Mucosa of stomach (tissue), 1 donor: ENCODE measurements at regions not wholly inside any gene's neighbourhood (a gene's known extent, or its start where the extent isn't known, plus 50 kb on each side); places are given as distances from the start of the nearest gene placed in this dataset.

ENCODE experiments used
- H3K27me3 ChIP-seq: one replicate; pipeline ENCODE4 v1.7.0; 2013; ENCODE audit warnings: mild to moderate bottlenecking, low read length; ENCODE audit not compliant: control insufficient read depth, insufficient read depth
- H3K36me3 ChIP-seq: one replicate; pipeline ENCODE4 v1.7.0; 2013; ENCODE audit warnings: low read length; ENCODE audit not compliant: control insufficient read depth, insufficient read depth
- H3K4me1 ChIP-seq: one replicate; pipeline ENCODE4 v1.7.0; 2013; ENCODE audit warnings: mild to moderate bottlenecking, low read length; ENCODE audit not compliant: control insufficient read depth, insufficient read depth
- H3K4me3 ChIP-seq: one replicate; pipeline ENCODE4 v1.7.0; 2013; ENCODE audit warnings: low read length
- H3K9ac ChIP-seq: one replicate; pipeline ENCODE4 v1.7.0; 2013; ENCODE audit warnings: mild to moderate bottlenecking, low read length, moderate library complexity
- H3K9me3 ChIP-seq: one replicate; pipeline ENCODE4 v1.7.0; 2013; ENCODE audit warnings: mild to moderate bottlenecking, low read length, moderate library complexity; ENCODE audit not compliant: control insufficient read depth
- donor health status: Pancreatic carcinoma.

DNA sequence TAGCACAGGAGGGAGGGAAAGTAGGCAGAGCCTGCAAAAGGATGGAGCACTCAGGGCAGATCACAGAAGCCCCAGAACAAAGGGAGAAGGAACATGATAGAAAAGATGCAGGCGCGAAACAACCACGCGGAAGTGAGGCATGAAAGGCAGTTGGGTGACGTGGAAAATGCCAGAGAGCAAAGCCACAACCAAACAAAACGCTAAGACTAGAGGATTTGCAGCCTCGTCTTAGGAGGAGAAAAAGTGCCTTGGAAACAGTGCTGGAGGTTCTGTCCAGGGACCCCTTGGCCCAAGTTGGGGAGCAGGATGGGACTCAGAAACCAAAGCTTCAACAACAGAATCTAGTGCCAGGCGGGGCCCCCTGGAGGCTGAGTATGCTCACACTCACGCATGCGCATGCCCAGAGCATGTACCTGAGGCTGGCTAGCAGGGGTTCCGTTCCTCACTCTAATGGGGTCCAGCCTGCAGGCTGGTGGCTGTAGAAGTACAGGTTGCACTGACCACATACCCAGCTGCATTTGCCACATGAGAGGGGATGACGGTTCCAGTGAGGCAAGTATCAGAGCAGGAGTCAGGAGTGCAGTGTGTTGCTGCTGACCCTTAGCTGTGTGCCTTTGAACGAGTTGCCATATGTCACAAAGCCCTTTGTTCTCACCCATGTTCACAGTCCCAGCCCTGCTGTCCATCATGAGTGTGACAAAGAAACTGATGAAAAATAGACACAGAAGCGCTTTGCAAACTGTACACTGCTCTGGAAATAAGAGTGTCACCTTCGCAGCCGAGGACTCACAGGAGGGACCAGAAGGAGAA, 568.6 kb upstream of the CADM1 start:
- Histone ChIP-seq H3K36me3 (no peaks in the 10 kb centered on the region), H3K9me3 (no peaks in the 10 kb centered on the region), H3K4me1 (no peaks in the 10 kb centered on the region), H3K4me3 (no peak overlapping the region), H3K27me3 (no peaks in the 10 kb centered on the region), H3K9ac (no peak overlapping the region)

GRCh38 chr11:116072133-116072532, 567.9 kb upstream of the CADM1 start:
- H3K36me3 ChIP-seq: no peaks in the 10 kb centered on the region
- no peak overlapping the region for H3K4me3 ChIP-seq
- no peaks in the 10 kb centered on the region for H3K4me1 ChIP-seq
- H3K27me3 ChIP-seq: no peaks in the 10 kb centered on the region
- H3K9ac ChIP-seq: no peak overlapping the region
- H3K9me3 ChIP-seq: no peaks in the 10 kb centered on the region

GRCh38 chr11:116071241-116071640, 567.0 kb upstream of the CADM1 start:
- H3K4me3 ChIP-seq: no peak overlapping the region
- no peaks in the 10 kb centered on the region for H3K9me3 ChIP-seq
- no peaks in the 10 kb centered on the region for H3K36me3 ChIP-seq
- no peaks in the 10 kb centered on the region for H3K4me1 ChIP-seq
- H3K9ac ChIP-seq: no peak overlapping the region
- H3K27me3 ChIP-seq: no peaks in the 10 kb centered on the region

DNA sequence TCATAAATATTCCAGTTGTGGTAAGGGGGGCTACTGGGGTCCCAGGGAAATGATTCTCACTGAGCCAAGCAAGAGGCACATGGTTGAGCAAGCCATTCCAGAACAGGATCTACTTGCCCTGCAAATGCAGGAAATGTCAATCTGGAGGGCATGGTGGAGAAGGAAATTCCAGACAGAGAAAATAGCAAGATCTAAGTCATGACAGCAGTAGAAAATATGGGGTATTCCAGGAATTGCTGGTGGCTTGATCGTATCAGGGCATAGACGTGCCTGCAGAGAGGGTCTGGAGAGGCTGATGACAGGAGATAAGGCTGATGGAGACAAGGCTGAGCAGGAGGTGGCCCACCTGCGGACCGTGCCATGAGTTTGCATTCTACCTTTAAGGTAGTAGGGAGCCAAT, 566.3 kb upstream of the CADM1 start:
- no peaks in the 10 kb centered on the region for H3K36me3 ChIP-seq
- no peak overlapping the region for H3K4me3 ChIP-seq
- H3K9me3 ChIP-seq: no peaks in the 10 kb centered on the region
- H3K27me3 ChIP-seq: no peaks in the 10 kb centered on the region
- H3K9ac ChIP-seq: no peak overlapping the region
- no peaks in the 10 kb centered on the region for H3K4me1 ChIP-seq

DNA sequence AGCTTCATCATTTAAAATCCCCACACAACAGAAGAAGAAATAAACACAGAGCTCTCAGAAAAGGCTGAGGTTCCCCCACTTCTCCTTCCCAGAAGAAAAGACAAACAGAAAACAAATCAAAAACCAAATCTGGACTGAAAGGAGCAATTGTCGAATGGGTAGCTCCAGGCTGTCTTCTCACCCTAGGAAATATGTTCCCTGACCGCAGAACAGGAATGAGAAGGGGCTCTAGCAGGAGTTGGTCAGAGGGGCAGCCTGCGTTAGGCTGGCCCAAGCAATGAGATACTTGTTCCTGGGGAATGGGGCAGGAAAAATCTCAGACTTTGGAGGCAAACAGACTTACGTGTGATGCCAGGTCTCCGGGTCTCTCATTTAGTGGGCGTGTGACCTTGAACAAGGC, 562.6 kb upstream of the CADM1 start:
- H3K4me3 ChIP-seq: no peak overlapping the region
- no peaks in the 10 kb centered on the region for H3K4me1 ChIP-seq
- no peaks in the 10 kb centered on the region for H3K27me3 ChIP-seq
- no peak overlapping the region for H3K9ac ChIP-seq
- no peaks in the 10 kb centered on the region for H3K9me3 ChIP-seq
- no peaks in the 10 kb centered on the region for H3K36me3 ChIP-seq

- no peaks in the 10 kb centered on the region for H3K9me3 ChIP-seq
- no peaks in the 10 kb centered on the region for H3K36me3 ChIP-seq
- no peak overlapping the region for H3K9ac ChIP-seq
- no peaks in the 10 kb centered on the region for H3K27me3 ChIP-seq
- H3K4me1 ChIP-seq: no peaks in the 10 kb centered on the region
- no peak overlapping the region for H3K4me3 ChIP-seq
Observed at GRCh38 chr11:116065986-116066385, 561.8 kb upstream of the CADM1 start.

DNA sequence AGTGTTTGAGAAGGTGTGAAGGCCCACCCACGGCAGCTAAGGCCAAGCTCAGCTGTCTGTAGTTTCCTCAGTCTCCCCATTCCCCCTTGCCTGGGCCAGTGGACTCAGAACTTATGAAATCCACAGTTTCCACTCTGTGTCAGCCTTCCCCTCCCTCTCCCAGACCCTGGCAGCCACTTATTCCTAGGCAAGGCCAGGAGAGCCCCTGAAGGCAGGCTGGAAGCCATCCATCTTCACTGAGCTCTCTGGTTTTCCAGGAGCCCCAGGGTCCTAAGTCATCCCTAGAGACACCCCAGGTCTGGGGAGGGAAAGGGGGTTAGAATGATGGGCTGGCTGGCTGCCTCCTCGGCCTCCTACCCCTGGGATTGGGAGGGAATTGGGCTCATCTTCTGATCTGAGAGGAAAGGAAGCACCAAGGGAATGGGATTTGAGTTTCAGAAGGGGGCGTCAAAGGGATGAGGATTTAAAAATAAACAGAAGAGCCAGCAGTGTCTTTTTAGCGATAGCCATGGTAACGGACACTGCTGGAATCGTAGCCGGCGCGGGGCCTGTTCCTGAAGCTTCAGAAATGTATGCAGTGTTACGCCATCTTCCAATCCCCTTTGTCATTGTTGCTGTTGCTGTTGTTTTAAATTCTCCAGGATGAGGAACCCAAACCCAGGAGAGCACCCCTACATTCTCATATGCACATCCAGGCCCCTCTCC, 561.1 kb upstream of the CADM1 start:
- Histone ChIP-seq H3K4me1 (no peaks in the 10 kb centered on the region), H3K4me3 (no peak overlapping the region), H3K36me3 (no peaks in the 10 kb centered on the region), H3K9me3 (no peaks in the 10 kb centered on the region), H3K27me3 (no peaks in the 10 kb centered on the region), H3K9ac (no peak overlapping the region)

DNA sequence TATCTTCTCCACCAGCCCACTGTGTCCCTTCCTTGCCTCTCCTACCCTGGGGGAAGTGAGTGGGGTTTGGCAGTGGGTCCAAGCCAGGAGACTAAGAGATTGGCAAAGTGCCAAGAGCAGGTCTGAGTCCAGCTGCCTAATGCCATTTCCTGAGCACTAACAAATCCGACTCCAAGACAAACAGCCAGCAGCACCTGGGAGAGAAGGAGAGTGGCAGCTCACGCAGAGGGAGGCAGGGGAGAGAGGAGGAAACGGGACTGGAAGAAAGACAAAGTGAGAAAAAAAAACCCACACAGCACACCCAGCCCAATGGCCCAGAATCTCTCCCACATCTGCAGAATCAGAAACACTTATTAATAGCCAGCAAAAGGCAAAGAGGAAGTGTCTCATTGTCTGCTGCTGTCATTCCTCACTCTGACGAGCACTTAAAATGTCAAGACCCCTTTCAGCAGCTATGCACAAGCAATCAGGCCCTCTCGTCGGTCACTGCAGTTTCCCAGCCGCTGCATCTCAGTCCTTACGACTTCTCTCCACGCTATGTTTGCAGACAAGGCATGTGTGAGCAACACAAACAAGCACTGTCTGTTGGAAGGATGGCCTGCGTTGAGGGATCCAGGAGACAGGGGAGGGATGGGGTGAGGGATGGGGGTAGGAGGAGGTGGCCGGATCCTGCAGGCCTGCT, 558.4 kb upstream of the CADM1 start:
- Histone ChIP-seq H3K4me1 (no peaks in the 10 kb centered on the region), H3K9ac (no peak overlapping the region), H3K27me3 (no peaks in the 10 kb centered on the region), H3K9me3 (no peaks in the 10 kb centered on the region), H3K36me3 (no peaks in the 10 kb centered on the region), H3K4me3 (no peak overlapping the region)

DNA sequence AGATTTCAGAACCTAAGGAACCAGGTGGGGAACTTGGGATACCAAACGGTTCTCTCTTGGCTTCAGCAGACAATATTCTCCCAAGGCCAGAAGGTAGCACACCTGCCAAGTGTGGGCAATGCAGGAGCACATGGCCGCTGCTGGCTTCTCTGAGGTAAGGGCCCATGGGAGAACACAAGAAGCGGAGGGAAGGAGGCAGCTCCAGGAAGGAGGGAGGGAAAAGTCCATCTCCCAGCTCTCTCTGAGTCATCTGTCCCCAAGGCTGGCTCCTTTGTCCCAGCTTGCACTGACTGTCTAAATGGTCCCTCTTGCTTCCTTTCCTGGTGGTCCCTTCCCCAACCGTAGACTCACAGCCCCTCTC, 557.9 kb upstream of the CADM1 start:
- no peaks in the 10 kb centered on the region for H3K9me3 ChIP-seq
- H3K4me3 ChIP-seq: no peak overlapping the region
- H3K9ac ChIP-seq: no peak overlapping the region
- no peaks in the 10 kb centered on the region for H3K36me3 ChIP-seq
- no peaks in the 10 kb centered on the region for H3K27me3 ChIP-seq
- no peaks in the 10 kb centered on the region for H3K4me1 ChIP-seq

DNA sequence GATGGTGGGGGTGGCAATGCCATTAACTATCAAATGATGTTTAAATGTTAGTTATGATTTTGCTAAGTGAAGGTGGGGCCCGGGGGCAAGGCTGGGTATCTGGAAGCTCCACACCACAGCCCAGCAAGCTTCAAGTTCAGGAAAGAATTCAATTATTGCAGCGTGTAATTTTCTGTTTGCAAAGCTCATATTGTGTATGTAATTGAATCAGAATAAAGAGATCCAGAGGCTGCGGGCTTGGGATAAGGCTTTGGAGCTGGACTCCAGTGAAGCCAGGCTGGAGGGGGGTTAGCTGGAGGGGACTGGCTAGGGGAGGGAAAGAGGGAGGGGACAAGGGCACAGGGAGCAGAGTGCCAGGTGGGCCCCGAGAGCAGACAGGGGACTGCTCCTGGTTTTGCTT, 557.1 kb upstream of the CADM1 start:
- Histone ChIP-seq H3K9ac (no peak overlapping the region), H3K4me1 (no peaks in the 10 kb centered on the region), H3K27me3 (no peaks in the 10 kb centered on the region), H3K4me3 (no peak overlapping the region), H3K36me3 (no peaks in the 10 kb centered on the region), H3K9me3 (no peaks in the 10 kb centered on the region)

- Histone ChIP-seq H3K4me3 (no peak overlapping the region), H3K9ac (no peak overlapping the region), H3K4me1 (no peaks in the 10 kb centered on the region), H3K9me3 (no peaks in the 10 kb centered on the region), H3K36me3 (no peaks in the 10 kb centered on the region), H3K27me3 (no peaks in the 10 kb centered on the region)
Observed at GRCh38 chr11:116059919-116060318, 555.7 kb upstream of the CADM1 start.

DNA sequence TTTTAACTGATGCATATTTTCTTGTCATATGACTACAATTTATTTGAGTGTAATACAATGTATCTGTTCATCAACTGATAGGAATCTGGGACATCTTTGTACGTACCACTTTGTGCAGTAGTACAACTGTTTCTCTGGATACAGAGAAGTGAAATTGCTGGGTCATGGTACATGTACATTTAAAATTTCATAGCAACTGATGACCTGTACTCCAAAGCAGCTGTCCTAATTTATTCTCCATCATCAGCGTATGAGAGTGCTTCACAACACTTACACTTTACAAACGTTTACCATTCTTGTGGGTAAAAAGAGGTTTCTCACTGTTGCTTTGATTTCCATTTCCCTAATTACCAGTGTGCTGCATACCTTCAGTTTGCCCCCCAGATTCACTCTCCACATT, 552.8 kb upstream of the CADM1 start:
- no peaks in the 10 kb centered on the region for H3K4me1 ChIP-seq
- H3K9ac ChIP-seq: no peak overlapping the region
- no peak overlapping the region for H3K4me3 ChIP-seq
- no peaks in the 10 kb centered on the region for H3K9me3 ChIP-seq
- H3K27me3 ChIP-seq: no peaks in the 10 kb centered on the region
- H3K36me3 ChIP-seq: no peaks in the 10 kb centered on the region
